ENCODE measurements at regions not wholly inside any gene's neighbourhood (a gene's known extent, or its start where the extent isn't known, plus 50 kb on each side); places are given as distances from the start of the nearest gene placed in this dataset.

GRCh38 chr5:131096774-131097710 lies 68.0 kb downstream of the HINT1 start:
- TF ChIP-seq CTCF (conservative IDR thresholded peaks at IDR 0.05; ENCODE audit: low read depth in 2 of 2) (no peak), ZNF114 (CRISPR knock-in tag; IDR thresholded peaks at IDR 0.05) (no peak), EZH2phosphoT487 (IDR thresholded peaks at IDR 0.05; ENCODE audit: unreplicated experiment) (no peak), POLR2AphosphoS5 (IDR thresholded peaks at IDR 0.05; ENCODE audit: low read depth) (no peak)

Measured in GM23338 (cell line).